Mesothelial cell of epicardium (in vitro differentiated cells): ENCODE measurements at regions not wholly inside any gene's neighbourhood (a gene's known extent, or its start where the extent isn't known, plus 50 kb on each side); places are given as distances from the start of the nearest gene placed in this dataset.

Source experiments
- DNase-seq, 2 experiments: peaks; one replicate each; pipeline ENCODE4 v3.0.0; 2021; ENCODE audit warnings: low spot score in 2 of 2; ENCODE audit not compliant: unreplicated experiment in 2 of 2
- H3K27ac Mint-ChIP-seq: 2 replicates; pipeline ENCODE4 v1.8.0; 2021; ENCODE audit warnings: mixed read lengths
- H3K27me3 Mint-ChIP-seq: 2 replicates; pipeline ENCODE4 v1.8.0; 2021; ENCODE audit warnings: low read depth, mixed read lengths
- H3K36me3 Mint-ChIP-seq: 2 replicates; pipeline ENCODE4 v1.8.0; 2021; ENCODE audit warnings: mixed read lengths
- H3K4me1 Mint-ChIP-seq: 2 replicates; pipeline ENCODE4 v1.8.0; 2021; ENCODE audit warnings: mixed read lengths
- H3K4me3 Mint-ChIP-seq: 2 replicates; pipeline ENCODE4 v1.8.0; 2021; ENCODE audit warnings: mild to moderate bottlenecking, moderate library complexity, mixed read lengths
- H3K9me3 Mint-ChIP-seq: 2 replicates; pipeline ENCODE4 v1.8.0; 2021; ENCODE audit warnings: mixed read lengths
- CTCF ChIP-seq: fragments of 200-600 bp; sonication (generic); IDR thresholded peaks from one replicate; pipeline ENCODE4 v1.5.0; 2021; ENCODE audit warnings: antibody characterized with exemption; ENCODE audit not compliant: unreplicated experiment

GRCh38 chr9:108104991-108105390 lies 615.4 kb upstream of the KLF4 start:
- H3K27ac Mint-ChIP-seq: no peak overlapping the region
- peaks cover 21% of the 10 kb centered on the region for H3K4me1 Mint-ChIP-seq
- no peaks in the 10 kb centered on the region for H3K9me3 Mint-ChIP-seq
- no peak overlapping the region for H3K4me3 Mint-ChIP-seq
- H3K36me3 Mint-ChIP-seq: no peaks in the 10 kb centered on the region
- no peak for DNase-seq
- TF ChIP-seq CTCF: no peak
- H3K27me3 Mint-ChIP-seq: no peaks in the 10 kb centered on the region

- no peak for DNase-seq
- Mint-ChIP-seq H3K9me3 (no peaks in the 10 kb centered on the region), H3K27ac (no peak overlapping the region), H3K36me3 (no peaks in the 10 kb centered on the region), H3K27me3 (no peaks in the 10 kb centered on the region), H3K4me3 (no peak overlapping the region), H3K4me1 (peaks cover 21% of the 10 kb centered on the region)
- TF ChIP-seq CTCF: no peak
These were observed 613.6 kb upstream of the KLF4 start for GRCh38 chr9:108103046-108103693.

- Mint-ChIP-seq H3K36me3 (no peaks in the 10 kb centered on the region), H3K27me3 (no peaks in the 10 kb centered on the region), H3K27ac (no peak overlapping the region), H3K9me3 (no peaks in the 10 kb centered on the region), H3K4me1 (peaks cover 21% of the 10 kb centered on the region), H3K4me3 (no peak overlapping the region)
- DNase-seq: no peak
- TF ChIP-seq CTCF: no peak
These were observed 611.8 kb upstream of the KLF4 start for GRCh38 chr9:108101410-108101809.

DNA sequence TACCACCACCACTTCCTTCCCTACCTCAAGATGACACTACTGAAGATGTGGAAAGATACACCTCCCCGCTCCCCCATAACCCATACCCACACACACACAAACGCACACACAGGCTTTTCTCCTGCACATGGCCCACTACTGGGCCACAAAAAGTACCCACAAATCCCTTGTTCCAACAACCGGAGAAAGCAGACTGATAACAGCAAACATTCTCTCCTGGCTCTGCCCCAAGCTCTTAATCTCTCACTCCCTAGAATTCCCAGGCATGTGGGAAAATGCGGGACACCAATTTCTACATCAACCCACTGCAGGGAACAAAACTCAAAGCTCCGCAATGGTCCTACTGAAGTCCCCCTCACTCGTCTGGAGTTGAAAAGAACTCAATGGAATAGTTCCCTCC lies 611.0 kb upstream of the KLF4 start:
- H3K9me3 Mint-ChIP-seq: no peaks in the 10 kb centered on the region
- H3K4me1 Mint-ChIP-seq: peaks cover 21% of the 10 kb centered on the region
- DNase-seq: no peak
- no peaks in the 10 kb centered on the region for H3K27me3 Mint-ChIP-seq
- H3K36me3 Mint-ChIP-seq: no peaks in the 10 kb centered on the region
- no peak overlapping the region for H3K4me3 Mint-ChIP-seq
- TF ChIP-seq CTCF: no peak
- H3K27ac Mint-ChIP-seq: no peak overlapping the region

DNA sequence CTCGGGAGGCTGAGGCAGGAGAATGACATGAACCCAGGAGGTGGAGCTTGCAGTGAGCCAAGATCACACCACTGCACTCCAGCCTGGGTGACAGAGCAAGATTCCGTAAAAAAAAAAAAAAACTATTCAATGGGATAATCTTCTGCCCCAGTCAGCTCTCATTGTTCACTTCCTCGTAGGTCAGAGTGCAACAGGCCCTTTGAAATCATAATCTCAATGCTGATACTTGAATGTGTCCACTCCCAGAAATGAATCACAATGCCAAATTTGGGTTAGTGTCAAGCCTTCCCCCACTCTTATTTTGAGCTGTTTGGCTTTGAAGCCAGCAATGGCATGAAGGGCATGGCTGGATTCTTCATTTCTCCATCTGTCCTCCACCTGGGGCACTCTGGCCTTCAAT lies 610.3 kb upstream of the KLF4 start:
- no peak for DNase-seq
- H3K36me3 Mint-ChIP-seq: no peaks in the 10 kb centered on the region
- H3K27me3 Mint-ChIP-seq: no peaks in the 10 kb centered on the region
- no peak overlapping the region for H3K4me3 Mint-ChIP-seq
- peaks cover 21% of the 10 kb centered on the region for H3K4me1 Mint-ChIP-seq
- no peak overlapping the region for H3K27ac Mint-ChIP-seq
- H3K9me3 Mint-ChIP-seq: no peaks in the 10 kb centered on the region
- TF ChIP-seq CTCF: no peak

DNA sequence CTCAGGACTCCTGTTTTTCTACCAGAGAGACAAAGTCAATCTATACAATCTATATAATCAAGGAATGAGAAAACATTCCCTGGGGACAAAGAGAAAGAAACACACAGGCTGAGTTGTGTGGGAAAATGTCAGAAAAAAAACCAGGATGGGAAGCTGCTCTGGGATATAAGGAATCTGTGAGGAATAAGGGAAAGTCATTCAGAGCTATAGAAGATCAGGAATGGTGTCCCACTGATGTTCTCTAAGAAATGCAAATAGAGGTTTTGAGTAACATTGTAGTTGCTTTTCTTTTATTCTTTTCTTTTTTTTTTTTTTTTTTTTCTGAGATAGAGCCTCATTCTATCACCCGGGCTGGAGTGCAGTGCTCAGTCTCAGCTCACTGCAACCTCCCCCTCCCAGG lies 605.9 kb upstream of the KLF4 start:
- no peak for DNase-seq
- no peak overlapping the region for H3K27ac Mint-ChIP-seq
- no peaks in the 10 kb centered on the region for H3K36me3 Mint-ChIP-seq
- peaks cover 6% of the 10 kb centered on the region for H3K9me3 Mint-ChIP-seq
- H3K4me3 Mint-ChIP-seq: no peak overlapping the region
- no peak for TF ChIP-seq CTCF
- peaks cover 2% of the 10 kb centered on the region for H3K4me1 Mint-ChIP-seq
- no peaks in the 10 kb centered on the region for H3K27me3 Mint-ChIP-seq
